ENCODE measurements at regions not wholly inside any gene's neighbourhood (a gene's known extent, or its start where the extent isn't known, plus 50 kb on each side); places are given as distances from the start of the nearest gene placed in this dataset.

- no peak overlapping the region for H3K4me3 ChIP-seq (replicated peaks; ENCODE audit: low read depth, low read length)
- peak; percentile 31 for TF ChIP-seq CTCF (IDR thresholded peaks at IDR 0.05; ENCODE audit: low read length, missing control alignments)
- DNase-seq (ENCODE audit: low read depth) = peak; percentile 99
Measured at GRCh38 chr6:143596866-143597265, 80.9 kb upstream of the PHACTR2 start.

- no peak overlapping the region for H3K4me3 ChIP-seq (replicated peaks; ENCODE audit: low read depth, low read length)
- DNase-seq (ENCODE audit: low read depth) = no peak
- TF ChIP-seq CTCF (IDR thresholded peaks at IDR 0.05; ENCODE audit: low read length, missing control alignments) = no peak
Measured at GRCh38 chr6:143595251-143596036, 82.3 kb upstream of the PHACTR2 start.

DNA sequence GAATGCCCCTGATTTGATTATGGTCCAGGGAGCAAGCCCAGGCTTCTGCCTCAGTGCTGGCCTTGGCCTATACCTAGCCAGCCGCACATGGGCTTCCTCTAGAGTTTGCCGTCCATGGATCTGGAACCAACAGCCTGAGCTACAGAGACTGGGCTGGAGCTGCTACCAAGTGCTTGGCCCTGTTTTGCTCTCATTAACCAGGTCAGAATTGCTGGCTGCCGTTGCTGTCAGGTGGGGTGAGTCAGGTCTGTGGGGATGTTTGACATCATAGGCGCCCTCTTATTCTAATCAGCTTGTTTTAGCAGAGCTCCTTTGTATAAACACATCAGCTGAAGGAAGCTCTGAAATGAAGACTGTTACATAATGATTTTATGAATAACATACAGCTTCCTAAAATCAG lies 83.1 kb upstream of the PHACTR2 start:
- DNase-seq (ENCODE audit: low read depth) = no peak
- H3K4me3 ChIP-seq (replicated peaks; ENCODE audit: low read depth, low read length) = no peak overlapping the region
- TF ChIP-seq CTCF (IDR thresholded peaks at IDR 0.05; ENCODE audit: low read length, missing control alignments) = no peak

- DNase-seq (ENCODE audit: low read depth) = no peak
Measured at GRCh38 chr6:143592335-143592734, 80.8 kb upstream of the FUCA2 start.

GRCh38 chr6:143591441-143591840 lies 79.9 kb upstream of the FUCA2 start:
- no peak for DNase-seq (ENCODE audit: low read depth)
- TF ChIP-seq CTCF (IDR thresholded peaks at IDR 0.05; ENCODE audit: low read length, missing control alignments) = no peak
- H3K4me3 ChIP-seq (replicated peaks; ENCODE audit: low read depth, low read length) = no peak overlapping the region

More at GRCh38 chr6:143592335-143592734, 80.8 kb upstream of the FUCA2 start:
- TF ChIP-seq CTCF (IDR thresholded peaks at IDR 0.05; ENCODE audit: low read length, missing control alignments) = peak; percentile 22
- H3K4me3 ChIP-seq (replicated peaks; ENCODE audit: low read depth, low read length) = no peak overlapping the region

GRCh38 chr6:143589162-143589561 lies 77.6 kb upstream of the FUCA2 start:
- no peak overlapping the region for H3K4me3 ChIP-seq (replicated peaks; ENCODE audit: low read depth, low read length)
- no peak for DNase-seq (ENCODE audit: low read depth)
- no peak for TF ChIP-seq CTCF (IDR thresholded peaks at IDR 0.05; ENCODE audit: low read length, missing control alignments)

- TF ChIP-seq CTCF (IDR thresholded peaks at IDR 0.05; ENCODE audit: low read length, missing control alignments) = no peak
- no peak for DNase-seq (ENCODE audit: low read depth)
- H3K4me3 ChIP-seq (replicated peaks; ENCODE audit: low read depth, low read length) = no peak overlapping the region
Measured at GRCh38 chr6:143586557-143586956, 75.0 kb upstream of the FUCA2 start.
